ENCODE measurements at regions not wholly inside any gene's neighbourhood (a gene's known extent, or its start where the extent isn't known, plus 50 kb on each side); places are given as distances from the start of the nearest gene placed in this dataset.

DNA sequence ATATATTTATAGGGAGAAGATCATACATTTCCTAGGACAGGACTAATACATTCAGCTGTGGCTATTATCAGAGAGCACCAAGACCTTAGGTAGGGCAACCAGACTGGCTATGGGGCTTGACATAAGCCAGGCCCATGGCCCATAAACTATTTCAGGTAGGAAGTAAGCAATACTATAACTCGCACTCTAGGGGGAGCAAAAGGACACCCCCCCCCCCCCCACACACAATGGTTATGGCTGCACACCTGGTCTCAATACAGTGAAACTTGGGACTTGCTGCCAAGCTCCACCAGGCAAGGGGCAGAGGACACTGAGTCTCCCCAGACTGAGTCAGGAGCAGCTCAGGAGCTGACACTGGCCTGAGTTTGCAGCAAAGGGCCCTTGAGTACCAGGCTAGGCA lies 348.9 kb upstream of the ASIC2 start:
- Mint-ChIP-seq H3K36me3 (ENCODE audit: low read depth) (peaks cover 4% of the 10 kb centered on the region; the same call in 1 of the 2 replicates), H3K9me3 (peaks cover 60% of the 10 kb centered on the region), H3K4me1 (ENCODE audit: low read depth) (no peaks in the 10 kb centered on the region), H3K4me3 (no peak overlapping the region), H3K27me3 (ENCODE audit: insufficient read depth) (no peaks in the 10 kb centered on the region; the same call in 1 of the 2 replicates), H3K27ac (no peak overlapping the region)
- no peak for TF ChIP-seq CTCF (IDR thresholded peaks at IDR 0.05)
- DNase-seq, result no peak

DNA sequence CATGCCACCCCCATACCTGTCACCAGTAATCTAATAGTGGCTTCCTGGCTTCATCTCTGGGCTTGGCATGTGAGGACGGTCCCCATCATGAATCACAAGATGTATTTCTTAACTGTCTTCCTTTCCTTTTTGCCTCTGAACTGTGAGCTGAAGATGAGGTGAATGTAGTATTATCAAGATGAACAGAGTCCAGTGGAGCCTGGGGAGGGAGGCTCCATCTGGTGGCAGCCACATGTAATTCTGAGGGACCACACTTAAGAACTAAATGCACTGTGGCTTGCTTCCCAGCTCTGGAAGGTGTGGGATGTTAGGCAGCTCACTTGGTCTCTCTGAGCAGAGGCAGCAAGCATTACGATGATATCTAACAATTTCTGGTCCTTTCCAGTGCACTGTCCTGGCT lies 354.9 kb upstream of the ASIC2 start:
- Mint-ChIP-seq H3K9me3 (peaks cover 51% of the 10 kb centered on the region), H3K4me3 (no peak overlapping the region), H3K4me1 (ENCODE audit: low read depth) (no peaks in the 10 kb centered on the region), H3K27me3 (ENCODE audit: insufficient read depth) (peaks cover 2% of the 10 kb centered on the region; the same call in 1 of the 2 replicates), H3K36me3 (ENCODE audit: low read depth) (no peaks in the 10 kb centered on the region; the same call in 1 of the 2 replicates), H3K27ac (no peak overlapping the region)
- peak; percentile 42; the same call in 1 of the 2 replicates for TF ChIP-seq CTCF (IDR thresholded peaks at IDR 0.05)
- DNase-seq, result no peak

GRCh38 chr17:33650304-33650703 lies 357.2 kb upstream of the ASIC2 start:
- DNase-seq, result no peak
- no peak overlapping the region for H3K27ac Mint-ChIP-seq
- H3K4me3 Mint-ChIP-seq, result no peak overlapping the region
- H3K9me3 Mint-ChIP-seq, result peaks cover 58% of the 10 kb centered on the region
- TF ChIP-seq CTCF (IDR thresholded peaks at IDR 0.05), result no peak
- peaks cover 2% of the 10 kb centered on the region; the same call in 1 of the 2 replicates for H3K27me3 Mint-ChIP-seq (ENCODE audit: insufficient read depth)
- no peaks in the 10 kb centered on the region for H3K4me1 Mint-ChIP-seq (ENCODE audit: low read depth)
- no peaks in the 10 kb centered on the region; the same call in 1 of the 2 replicates for H3K36me3 Mint-ChIP-seq (ENCODE audit: low read depth)

GRCh38 chr17:33651686-33652085 lies 358.6 kb upstream of the ASIC2 start:
- no peak for TF ChIP-seq CTCF (IDR thresholded peaks at IDR 0.05)
- no peak overlapping the region for H3K27ac Mint-ChIP-seq

DNA sequence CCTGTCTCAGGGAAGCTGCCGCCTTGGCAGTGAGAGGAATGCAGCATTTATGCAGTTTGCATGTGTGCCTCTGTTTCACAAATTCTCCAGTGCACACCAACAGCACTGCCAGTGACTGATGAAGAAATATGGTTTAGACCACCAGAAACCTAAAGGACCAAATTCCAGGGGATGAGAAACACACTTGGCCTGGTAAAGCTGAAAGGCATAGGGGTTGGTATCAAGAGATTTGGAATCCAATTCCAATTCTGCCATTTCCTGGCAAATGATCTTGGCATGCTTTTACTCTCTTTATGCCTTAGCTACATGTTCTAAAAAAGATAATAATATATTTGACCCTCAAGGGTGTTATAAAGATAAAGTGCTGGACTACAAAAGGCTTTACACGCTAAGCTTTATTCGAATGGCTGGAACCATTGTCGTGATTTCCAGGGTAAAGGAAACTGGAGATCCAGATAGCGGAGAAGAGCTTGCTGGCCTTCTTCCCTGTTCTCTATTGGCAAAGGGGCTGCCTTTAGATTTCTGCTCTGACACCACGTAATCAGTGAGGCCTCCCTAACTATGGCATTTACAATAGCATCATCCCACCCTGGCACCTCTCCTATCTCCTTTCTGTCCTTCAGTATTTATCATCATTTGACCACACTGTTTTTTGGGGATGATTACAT lies 359.8 kb upstream of the ASIC2 start:
- TF ChIP-seq CTCF (IDR thresholded peaks at IDR 0.05), result no peak
- no peak overlapping the region for H3K27ac Mint-ChIP-seq
- no peak overlapping the region for H3K4me3 Mint-ChIP-seq
- no peaks in the 10 kb centered on the region for H3K4me1 Mint-ChIP-seq (ENCODE audit: low read depth)
- H3K9me3 Mint-ChIP-seq, result peaks cover 49% of the 10 kb centered on the region
- H3K27me3 Mint-ChIP-seq (ENCODE audit: insufficient read depth), result peaks cover 2% of the 10 kb centered on the region; the same call in 1 of the 2 replicates
- H3K36me3 Mint-ChIP-seq (ENCODE audit: low read depth), result no peaks in the 10 kb centered on the region; the same call in 1 of the 2 replicates
- no peak for DNase-seq

More at GRCh38 chr17:33651686-33652085, 358.6 kb upstream of the ASIC2 start:
- Mint-ChIP-seq H3K27me3 (ENCODE audit: insufficient read depth) (peaks cover 2% of the 10 kb centered on the region; the same call in 1 of the 2 replicates), H3K4me3 (no peak overlapping the region), H3K36me3 (ENCODE audit: low read depth) (no peaks in the 10 kb centered on the region; the same call in 1 of the 2 replicates), H3K9me3 (peaks cover 50% of the 10 kb centered on the region), H3K4me1 (ENCODE audit: low read depth) (no peaks in the 10 kb centered on the region)
- no peak for DNase-seq
